H4 (cell line): ENCODE measurements at regions not wholly inside any gene's neighbourhood (a gene's known extent, or its start where the extent isn't known, plus 50 kb on each side); places are given as distances from the start of the nearest gene placed in this dataset.

Experiments used
- DNase-seq: peaks from one replicate; pipeline ENCODE4 v3.0.0-alpha.2; 2015; ENCODE audit warnings: low spot score

GRCh38 chr2:58291726-58292438 is 50.8 kb upstream of the FANCL start:
- DNase-seq, result no peak
